Inflammatory macrophage treated with lipopolysaccharide for 1 hour (primary cell): ENCODE measurements at regions not wholly inside any gene's neighbourhood (a gene's known extent, or its start where the extent isn't known, plus 50 kb on each side); places are given as distances from the start of the nearest gene placed in this dataset.

ENCODE experiments used
- DNase-seq, 2 donors: peaks; one replicate each; pipeline ENCODE4 v3.0.0-alpha.2; 2020 to 2022

- DNase-seq = no peak
Measured at GRCh38 chrX:139112432-139112831, 400.9 kb upstream of the FGF13 start.

- no peak for DNase-seq
Measured at GRCh38 chrX:139106069-139106468, 394.6 kb upstream of the FGF13 start.

GRCh38 chrX:139094671-139095592 lies 383.4 kb upstream of the FGF13 start:
- DNase-seq = no peak

- DNase-seq = no peak
Measured at GRCh38 chrX:139093201-139093600, 381.7 kb upstream of the FGF13 start.

- DNase-seq = no peak
Measured at GRCh38 chrX:139091878-139092277, 380.4 kb upstream of the FGF13 start.

GRCh38 chrX:139091066-139091465 lies 379.5 kb upstream of the FGF13 start:
- no peak for DNase-seq

GRCh38 chrX:139086246-139086645 lies 374.7 kb upstream of the FGF13 start:
- peak; percentile 11 to 39 for DNase-seq

- DNase-seq = no peak
Measured at GRCh38 chrX:139085404-139085803, 373.9 kb upstream of the FGF13 start.

GRCh38 chrX:139083191-139083590 lies 371.7 kb upstream of the FGF13 start:
- no peak for DNase-seq

GRCh38 chrX:139081965-139082364 lies 370.4 kb upstream of the FGF13 start:
- DNase-seq = no peak

GRCh38 chrX:139079789-139080188 lies 368.3 kb upstream of the FGF13 start:
- DNase-seq = no peak

GRCh38 chrX:139078761-139079280 lies 367.3 kb upstream of the FGF13 start:
- no peak for DNase-seq

GRCh38 chrX:139078342-139078741 lies 366.8 kb upstream of the FGF13 start:
- no peak for DNase-seq

- peak; percentile 30 to 41 for DNase-seq
Measured at GRCh38 chrX:139077281-139078250, 366.0 kb upstream of the FGF13 start.

- DNase-seq = no peak
Measured at GRCh38 chrX:139063364-139063763, 351.8 kb upstream of the FGF13 start.

- no peak for DNase-seq
Measured at GRCh38 chrX:139058831-139059495, 347.4 kb upstream of the FGF13 start.

GRCh38 chrX:139052461-139052860 lies 340.9 kb upstream of the FGF13 start:
- no peak for DNase-seq

- no peak for DNase-seq
Measured at GRCh38 chrX:139049465-139049864, 337.9 kb upstream of the FGF13 start.

GRCh38 chrX:139044680-139045079 lies 333.2 kb upstream of the FGF13 start:
- DNase-seq = no peak

- DNase-seq = no peak
Measured at GRCh38 chrX:139039041-139039440, 327.5 kb upstream of the FGF13 start.

GRCh38 chrX:139026811-139027210 lies 315.3 kb upstream of the FGF13 start:
- DNase-seq = no peak

GRCh38 chrX:139026406-139026805 lies 314.9 kb upstream of the FGF13 start:
- no peak for DNase-seq

- no peak for DNase-seq
Measured at GRCh38 chrX:139025816-139026215, 314.3 kb upstream of the FGF13 start.
